Chondrocyte (in vitro differentiated cells): ENCODE measurements at regions not wholly inside any gene's neighbourhood (a gene's known extent, or its start where the extent isn't known, plus 50 kb on each side); places are given as distances from the start of the nearest gene placed in this dataset.
"Not testable (repeated sequence)": the region's sequence is repeated elsewhere in the genome, so short reads cannot be mapped to it uniquely, and the experiment has no call there.

Experiments
- DNase-seq: peaks from one replicate; pipeline ENCODE4 v3.0.0; 2021; ENCODE audit warnings: mixed read lengths, low spot score
- H3K27ac Mint-ChIP-seq: one replicate; pipeline ENCODE4 v1.8.0; 2021; ENCODE audit warnings: mild to moderate bottlenecking, moderate library complexity, mixed read lengths; ENCODE audit not compliant: unreplicated experiment
- H3K27me3 Mint-ChIP-seq: 2 replicates; pipeline ENCODE4 v1.8.0; 2021; ENCODE audit warnings: low read depth, mixed read lengths
- H3K36me3 Mint-ChIP-seq: 2 replicates; pipeline ENCODE4 v1.8.0; 2021; ENCODE audit warnings: low read depth, mixed read lengths
- H3K4me1 Mint-ChIP-seq: 2 replicates; pipeline ENCODE4 v1.8.0; 2021; ENCODE audit warnings: low read depth, mild to moderate bottlenecking, mixed read lengths
- H3K4me3 Mint-ChIP-seq: one replicate; pipeline ENCODE4 v1.8.0; 2021; ENCODE audit warnings: mild to moderate bottlenecking, moderate library complexity, mixed read lengths; ENCODE audit not compliant: unreplicated experiment
- H3K9me3 Mint-ChIP-seq: 2 replicates; pipeline ENCODE4 v1.8.0; 2021; ENCODE audit warnings: low read depth, mixed read lengths

DNA sequence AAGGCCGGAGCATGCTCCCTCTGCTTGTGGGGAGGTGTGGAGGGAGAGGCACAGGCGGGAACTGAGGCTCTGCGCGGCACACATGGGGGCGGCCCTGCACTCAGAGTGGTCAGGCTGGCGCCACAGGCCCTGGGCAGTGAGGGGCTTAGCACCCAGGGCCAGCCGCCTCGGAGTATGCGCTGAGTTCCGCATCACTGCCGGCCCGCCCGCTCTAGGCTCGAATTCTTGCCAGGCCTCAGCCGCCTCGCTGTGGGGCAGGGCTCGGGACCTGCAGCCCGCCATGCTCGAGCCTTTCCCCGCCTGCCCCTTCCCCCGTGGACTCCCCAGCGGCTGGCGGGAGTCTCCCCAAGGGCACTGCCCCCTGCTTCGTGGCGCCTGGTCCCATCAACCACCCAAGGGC lies 905.9 kb downstream of the SPATA31A6 start:
- H3K4me3 Mint-ChIP-seq, H3K27ac Mint-ChIP-seq, H3K27me3 Mint-ChIP-seq, H3K9me3 Mint-ChIP-seq, H3K36me3 Mint-ChIP-seq, H3K4me1 Mint-ChIP-seq: not testable (repeated sequence)
- DNase-seq = peak; percentile 72

DNA sequence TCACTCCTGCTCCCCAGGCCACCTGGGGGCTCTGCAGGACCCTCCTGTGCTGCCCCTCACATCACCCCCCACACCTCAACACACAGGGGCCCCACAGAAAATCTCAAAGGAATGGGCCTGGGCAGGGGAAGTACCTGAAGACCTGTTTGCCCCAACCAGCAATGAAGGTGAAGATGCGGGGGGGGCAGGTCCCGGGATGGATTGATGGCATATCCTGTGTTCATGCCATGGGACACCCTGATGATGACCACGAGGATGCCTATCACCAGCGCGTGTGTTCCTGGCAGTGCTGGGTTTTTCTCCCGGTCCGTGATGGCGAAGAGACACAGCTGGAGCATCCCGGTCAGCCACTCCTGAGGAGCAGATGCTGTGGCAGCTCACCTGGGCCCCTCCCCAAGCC lies 926.9 kb downstream of the SPATA31A6 start:
- not testable (repeated sequence) for DNase-seq, H3K36me3 Mint-ChIP-seq, H3K4me3 Mint-ChIP-seq, H3K27me3 Mint-ChIP-seq, H3K9me3 Mint-ChIP-seq, H3K27ac Mint-ChIP-seq, H3K4me1 Mint-ChIP-seq

DNA sequence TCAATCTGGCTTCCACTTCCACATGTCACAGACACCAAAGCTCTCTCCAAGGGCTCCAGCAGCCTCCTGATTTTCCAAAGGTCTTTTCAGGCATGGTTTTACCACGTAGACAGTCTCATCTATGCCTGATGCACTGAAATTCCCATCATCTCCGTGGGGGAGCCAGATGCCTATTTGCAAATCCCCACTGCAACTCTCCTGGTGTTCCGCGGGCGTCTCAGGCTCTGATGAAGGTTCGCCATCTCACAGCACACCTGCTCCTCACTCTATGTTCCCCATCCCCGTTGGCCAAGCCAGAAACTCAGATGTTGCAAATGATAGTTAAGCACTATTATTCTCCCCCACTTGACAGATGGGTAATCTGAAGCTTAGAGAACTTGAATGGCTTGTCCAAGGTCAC lies 929.4 kb downstream of the SPATA31A6 start:
- H3K36me3 Mint-ChIP-seq, H3K27me3 Mint-ChIP-seq, DNase-seq, H3K9me3 Mint-ChIP-seq, H3K27ac Mint-ChIP-seq, H3K4me3 Mint-ChIP-seq, H3K4me1 Mint-ChIP-seq: not testable (repeated sequence)

DNA sequence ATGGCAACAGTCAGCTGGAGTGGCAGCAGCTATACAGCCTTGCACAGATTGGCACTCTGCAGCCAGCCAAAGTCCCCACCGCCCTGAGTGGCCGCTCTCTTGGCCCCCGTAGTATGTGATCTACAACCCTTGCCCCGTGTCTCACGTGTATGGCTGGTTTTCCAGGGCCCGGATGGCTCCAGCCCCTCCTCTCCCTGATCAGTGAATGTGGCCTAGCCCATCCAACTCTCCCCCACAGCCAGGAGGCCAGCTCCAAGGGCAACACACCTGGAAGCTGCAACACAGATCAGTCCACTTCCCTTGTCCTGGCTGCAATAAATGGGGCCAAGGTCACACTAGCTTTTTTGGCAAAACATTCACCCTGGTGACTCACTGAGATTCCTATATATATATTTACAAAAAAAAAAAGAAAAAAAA lies 932.4 kb downstream of the SPATA31A6 start:
- H3K27me3 Mint-ChIP-seq, H3K4me1 Mint-ChIP-seq, DNase-seq, H3K36me3 Mint-ChIP-seq, H3K4me3 Mint-ChIP-seq, H3K9me3 Mint-ChIP-seq: not testable (repeated sequence)
- peak overlapping the region; percentile 51 for H3K27ac Mint-ChIP-seq

DNA sequence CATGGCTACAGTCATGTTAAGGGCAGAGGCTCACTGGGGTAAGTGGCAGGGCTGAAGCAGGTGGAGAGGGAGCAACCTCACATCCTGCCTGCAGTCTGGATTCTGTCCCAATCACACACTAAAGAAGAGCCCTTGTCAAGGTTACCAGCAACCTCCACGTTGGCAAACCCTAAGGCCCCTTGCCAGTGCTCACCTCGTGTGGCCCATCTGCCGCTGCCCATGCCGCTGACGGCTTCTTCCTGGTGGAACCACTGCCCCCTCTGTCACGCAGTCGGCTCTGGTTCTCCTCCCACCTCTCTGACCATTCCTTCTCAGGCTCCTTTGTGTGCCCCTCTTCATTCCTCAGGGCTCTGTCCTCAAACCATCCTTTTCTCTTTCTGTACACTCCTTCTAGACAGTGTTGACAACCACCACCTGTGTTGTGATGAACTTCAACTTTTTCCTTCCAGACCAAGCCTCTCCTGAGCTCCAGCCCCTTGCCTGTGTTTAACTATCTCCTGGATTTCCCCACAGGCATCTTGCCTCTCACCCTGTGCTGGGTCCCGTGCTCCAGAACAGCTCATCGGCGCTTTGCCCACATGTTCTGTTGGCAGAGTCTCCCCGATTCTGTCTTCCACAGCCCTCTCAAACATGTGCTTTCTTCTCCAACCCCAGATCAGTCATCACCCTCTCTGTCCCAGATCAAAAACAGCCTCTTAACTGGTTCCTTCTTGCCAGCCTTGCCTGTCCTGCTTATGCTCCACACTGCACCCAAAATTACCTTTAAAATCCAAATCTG lies 934.8 kb downstream of the SPATA31A6 start:
- not testable (repeated sequence) for DNase-seq, H3K4me3 Mint-ChIP-seq, H3K4me1 Mint-ChIP-seq, H3K27ac Mint-ChIP-seq, H3K36me3 Mint-ChIP-seq, H3K9me3 Mint-ChIP-seq, H3K27me3 Mint-ChIP-seq

DNA sequence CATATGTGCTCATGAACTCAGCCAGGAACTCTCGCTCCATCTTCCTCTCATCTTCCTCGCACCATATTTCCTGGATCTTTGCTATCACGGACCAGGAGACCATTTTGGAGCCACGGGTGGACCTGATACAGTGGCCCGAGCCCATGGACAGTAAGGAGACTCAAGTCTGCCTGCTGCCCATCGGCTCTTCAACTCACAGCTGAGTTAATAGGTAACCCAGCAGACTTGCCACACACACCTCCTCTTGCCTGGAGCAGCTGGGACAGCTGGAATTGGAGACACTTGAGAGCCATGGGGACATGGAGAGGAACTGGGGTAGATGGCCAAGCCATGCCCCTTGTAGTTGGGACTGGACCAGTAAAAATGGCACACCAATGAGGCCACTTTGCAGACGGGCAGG lies 936.1 kb downstream of the SPATA31A6 start:
- H3K27me3 Mint-ChIP-seq, H3K4me1 Mint-ChIP-seq, H3K27ac Mint-ChIP-seq, H3K9me3 Mint-ChIP-seq, H3K4me3 Mint-ChIP-seq, H3K36me3 Mint-ChIP-seq, DNase-seq: not testable (repeated sequence)

DNA sequence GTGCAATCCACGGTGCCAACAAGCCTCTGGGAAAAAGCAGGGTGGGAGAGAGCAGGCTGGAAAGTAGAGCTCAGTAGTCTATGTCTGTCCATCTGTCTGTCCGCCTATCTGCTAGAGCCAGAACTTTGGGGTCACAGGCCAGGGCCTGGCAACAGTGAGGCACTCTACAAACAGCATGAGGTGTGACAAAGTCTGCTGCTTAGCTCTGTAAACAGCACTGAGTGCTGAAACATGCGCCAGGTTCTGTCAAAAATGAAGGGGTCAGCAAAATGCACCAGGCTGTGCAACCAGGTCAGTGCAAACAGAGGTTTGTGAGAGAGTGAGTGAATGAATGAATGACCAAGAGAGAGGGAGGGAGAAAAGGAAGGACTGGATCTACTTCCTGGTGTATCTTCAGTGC lies 936.5 kb downstream of the SPATA31A6 start:
- not testable (repeated sequence) for H3K27ac Mint-ChIP-seq, H3K4me3 Mint-ChIP-seq, H3K9me3 Mint-ChIP-seq, DNase-seq, H3K27me3 Mint-ChIP-seq, H3K36me3 Mint-ChIP-seq, H3K4me1 Mint-ChIP-seq

DNA sequence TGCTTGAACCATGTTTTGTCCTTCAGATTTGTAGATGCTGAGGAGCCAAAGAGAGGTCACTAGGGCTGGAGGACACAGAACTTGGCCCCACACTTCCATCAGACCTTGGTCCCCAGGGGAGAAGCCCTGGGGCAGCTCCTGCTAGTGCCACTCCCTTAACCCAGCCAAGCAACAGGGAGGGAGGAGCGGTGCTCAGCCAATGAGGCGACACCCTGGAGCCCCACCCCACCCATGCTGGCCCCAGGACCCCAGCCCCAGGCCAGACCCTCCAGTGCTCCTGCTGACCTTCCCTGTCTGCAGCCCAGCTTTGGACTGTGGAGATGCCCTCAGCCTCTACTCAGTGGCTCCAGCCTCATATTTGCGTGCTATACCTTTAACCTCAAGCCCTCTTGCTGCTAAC lies 942.4 kb downstream of the SPATA31A6 start:
- H3K27ac Mint-ChIP-seq, H3K9me3 Mint-ChIP-seq, H3K36me3 Mint-ChIP-seq, DNase-seq, H3K4me1 Mint-ChIP-seq, H3K27me3 Mint-ChIP-seq, H3K4me3 Mint-ChIP-seq: not testable (repeated sequence)

DNA sequence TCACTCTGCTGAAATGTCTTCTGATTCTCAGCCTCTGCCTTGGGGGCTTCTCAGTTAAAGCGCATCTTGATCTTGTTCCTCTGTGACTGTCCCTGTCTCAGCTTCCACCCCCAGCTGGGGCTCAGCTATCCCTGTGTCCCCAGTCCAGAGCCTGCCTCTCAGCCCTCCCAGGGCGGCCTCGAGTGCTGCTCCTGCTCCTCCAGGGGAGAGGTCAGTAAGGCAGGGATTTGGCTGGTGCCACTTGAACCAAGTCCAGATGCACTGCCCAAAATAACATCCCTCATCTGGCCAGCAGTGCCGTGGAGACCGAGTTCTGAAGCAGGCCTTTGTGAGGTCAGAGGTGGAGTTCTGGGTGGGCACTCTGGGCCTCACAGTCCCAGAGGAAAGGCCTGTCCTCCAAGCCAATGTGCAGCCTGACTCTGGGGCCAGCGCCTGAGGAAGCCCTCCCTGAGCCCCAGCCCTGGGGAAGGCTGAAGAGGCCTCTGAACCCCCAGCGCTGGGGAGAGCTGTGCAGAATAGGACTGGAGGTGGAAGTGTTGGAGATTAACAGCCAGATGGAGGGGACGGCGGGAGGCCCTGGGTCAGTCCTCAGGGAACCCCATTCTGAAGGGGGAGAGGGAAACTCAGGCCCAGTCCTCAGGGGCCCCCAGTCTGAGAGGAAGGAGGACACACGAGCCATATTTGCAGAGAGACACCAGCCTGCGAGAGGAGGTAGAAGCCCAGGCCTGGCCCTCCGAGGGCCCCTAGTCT lies 943.7 kb downstream of the SPATA31A6 start:
- not testable (repeated sequence) for H3K4me3 Mint-ChIP-seq, H3K4me1 Mint-ChIP-seq, DNase-seq, H3K36me3 Mint-ChIP-seq, H3K9me3 Mint-ChIP-seq, H3K27ac Mint-ChIP-seq, H3K27me3 Mint-ChIP-seq
